CD14-positive monocyte (primary cell): ENCODE measurements at regions not wholly inside any gene's neighbourhood (a gene's known extent, or its start where the extent isn't known, plus 50 kb on each side); places are given as distances from the start of the nearest gene placed in this dataset.

Experiments
- DNase-seq, 3 donors: peaks; one replicate each; pipeline ENCODE4 v3.0.0-alpha.2; 2011 to 2022
- H2AFZ ChIP-seq: 2 replicates; pipeline ENCODE4 v1.6.0; 2012; ENCODE audit warnings: mild to moderate bottlenecking, low read depth, low read length, inconsistent platforms; ENCODE audit not compliant: insufficient read depth, poor library complexity, severe bottlenecking
- H3K27ac ChIP-seq, 2 donors: 1 replicate in 1 of 2; 2 replicates in 1 of 2; pipeline ENCODE4 v1.5.1; 2012 to 2013; ENCODE audit warnings: low read length in 2 of 2, control low read depth in 1 of 2, inconsistent platforms in 1 of 2, low read depth in 1 of 2, mild to moderate bottlenecking in 1 of 2
- H3K27me3 ChIP-seq, 2 donors: one replicate each; pipeline versions ENCODE4 v1.6.0 to v1.6.1; 2011 to 2013; ENCODE audit warnings: low read length in 2 of 2; ENCODE audit not compliant: control insufficient read depth in 2 of 2, insufficient read depth in 2 of 2
- H3K36me3 ChIP-seq, 2 donors: replicated peaks in 1 of 2; 1 replicate in 1 of 2; 2 replicates in 1 of 2; pipeline versions ENCODE4 v1.5.1 to v1.6.1; 2012 to 2013; ENCODE audit warnings: low read length in 2 of 2, control low read depth in 1 of 2, inconsistent platforms in 1 of 2, mild to moderate bottlenecking in 1 of 2; ENCODE audit not compliant: insufficient read depth in 2 of 2, control insufficient read depth in 1 of 2
- H3K4me1 ChIP-seq, 2 donors: 1 replicate in 1 of 2; 2 replicates in 1 of 2; pipeline versions ENCODE4 v1.5.1 to v1.6.1; 2012 to 2013; ENCODE audit warnings: low read length in 2 of 2, control low read depth in 1 of 2, inconsistent platforms in 1 of 2, mild to moderate bottlenecking in 1 of 2, moderate library complexity in 1 of 2; ENCODE audit not compliant: insufficient read depth in 2 of 2, control insufficient read depth in 1 of 2
- H3K4me2 ChIP-seq: replicated peaks from 2 replicates; pipeline ENCODE3; 2012; ENCODE audit warnings: low read length, moderate library complexity, mild to moderate bottlenecking; ENCODE audit not compliant: poor library complexity, severe bottlenecking; ENCODE audit errors: extremely low read depth
- H3K4me3 ChIP-seq, 3 experiments: fragments of 200-600 bp in 1 of 3; sonication (generic) in 1 of 3; replicated peaks in 1 of 3; 1 replicate in 2 of 3; 2 replicates in 1 of 3; pipeline ENCODE4 v1.5.1; 2011 to 2013; ENCODE audit warnings: low read length in 3 of 3, mild to moderate bottlenecking in 3 of 3, control low read depth in 2 of 3, low read depth in 2 of 3, inconsistent platforms in 1 of 3, moderate library complexity in 1 of 3
- H3K79me2 ChIP-seq: 2 replicates; pipeline ENCODE4 v1.6.0; 2012; ENCODE audit warnings: mild to moderate bottlenecking, control low read depth, inconsistent platforms, low read length, moderate library complexity; ENCODE audit not compliant: insufficient read depth
- H3K9ac ChIP-seq: 2 replicates; pipeline ENCODE4 v1.6.0; 2017; ENCODE audit warnings: low read length, mild to moderate bottlenecking; ENCODE audit not compliant: insufficient read depth, poor library complexity, severe bottlenecking
- H3K9me3 ChIP-seq, 2 donors: replicated peaks in 1 of 2; 1 replicate in 1 of 2; 2 replicates in 1 of 2; pipeline versions ENCODE4 v1.5.1 to v1.6.1; 2012 to 2013; ENCODE audit warnings: low read length in 2 of 2, control low read depth in 1 of 2; ENCODE audit not compliant: control insufficient read depth in 1 of 2, insufficient read depth in 1 of 2
- H4K20me1 ChIP-seq: 2 replicates; pipeline ENCODE4 v1.6.0; 2012; ENCODE audit warnings: mild to moderate bottlenecking, low read length, control low read depth, moderate library complexity; ENCODE audit not compliant: insufficient read depth
- H3K27ac Mint-ChIP-seq, 7 donors: one replicate each; pipeline ENCODE4 v1.8.0; 2020; ENCODE audit warnings: mild to moderate bottlenecking in 7 of 7, mixed read lengths in 7 of 7, moderate library complexity in 6 of 7, inconsistent platforms in 2 of 7
- H3K27me3 Mint-ChIP-seq, 3 donors: one replicate each; pipeline ENCODE4 v1.8.0; 2021 to 2022; ENCODE audit warnings: low read depth in 3 of 3, mild to moderate bottlenecking in 3 of 3, mixed read lengths in 3 of 3, moderate library complexity in 3 of 3, inconsistent platforms in 1 of 3
- H3K36me3 Mint-ChIP-seq, 2 donors: one replicate each; pipeline ENCODE4 v1.8.0; 2020; ENCODE audit warnings: mixed read lengths in 2 of 2, inconsistent platforms in 1 of 2, mild to moderate bottlenecking in 1 of 2
- H3K4me1 Mint-ChIP-seq: one replicate; pipeline ENCODE4 v1.8.0; 2020; ENCODE audit warnings: mild to moderate bottlenecking, mixed read lengths
- H3K4me3 Mint-ChIP-seq, 2 donors: one replicate each; pipeline ENCODE4 v1.8.0; 2020; ENCODE audit warnings: mild to moderate bottlenecking in 2 of 2, mixed read lengths in 2 of 2, moderate library complexity in 1 of 2
- H3K9me3 Mint-ChIP-seq, 7 donors: one replicate each; pipeline ENCODE4 v1.8.0; 2020 to 2022; ENCODE audit warnings: mixed read lengths in 7 of 7, mild to moderate bottlenecking in 6 of 7, moderate library complexity in 6 of 7, inconsistent platforms in 2 of 7
- WGBS: methylation state at CpG from one replicate; pipeline ENCODE4 v1.1.5; 2013; ENCODE audit warnings: missing lambda C conversion rate; ENCODE audit not compliant: insufficient coverage; 5-methylcytosine and 5-hydroxymethylcytosine counted together
- intact Hi-C, 2 donors: fragments of 100-400 bp; cut with micrococcal nuclease; formaldehyde crosslinking; loops; one replicate each; pipeline versions ENCODE4 v1.15.0 to v1.15.1; 2023
- TF ChIP-seq, protein P1 (sequence below): fragments of 200-600 bp; IDR thresholded peaks from one replicate; pipeline ENCODE4 v1.8.0; 2022; ENCODE audit warnings: antibody characterized with exemption, mild to moderate bottlenecking

DNA sequence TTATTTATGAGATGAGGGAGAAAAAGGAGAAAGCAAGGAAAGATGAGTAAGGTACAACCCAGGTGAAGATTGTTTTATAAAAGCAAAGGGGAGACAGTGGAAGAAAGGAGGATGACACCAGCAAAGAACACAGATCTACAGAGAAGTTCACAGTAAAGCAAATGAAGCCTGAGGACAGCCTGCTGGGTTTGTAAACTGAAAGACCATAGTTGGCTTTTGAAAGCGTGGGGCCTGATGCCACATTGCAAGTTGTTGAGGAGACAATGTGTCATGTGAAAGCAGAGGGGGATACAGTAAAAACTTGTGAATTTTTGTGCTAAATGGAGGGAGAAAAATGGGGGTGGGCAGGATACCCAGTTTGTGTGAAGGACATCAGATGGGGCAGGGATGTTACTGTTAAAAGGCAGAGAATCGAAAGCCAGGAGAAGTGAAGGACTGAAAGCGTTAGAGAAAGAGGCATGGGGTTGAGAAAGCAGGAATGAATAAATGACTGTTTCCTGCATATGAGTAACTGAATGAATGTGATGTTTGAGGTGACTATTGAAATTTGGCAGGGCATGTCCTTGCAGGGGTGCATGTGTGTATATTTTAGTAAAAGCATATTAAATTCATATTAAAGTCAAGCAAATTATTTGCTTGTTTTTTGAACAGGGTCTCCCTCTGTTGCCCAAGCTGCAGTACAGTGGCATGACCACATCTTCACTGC is 69.6 kb downstream of the SPRY1 start:
- Mint-ChIP-seq H3K27me3 (peaks cover 0 to 4% (median 3%) of the 10 kb centered on the region in 3 donors), H3K4me1 (no peaks in the 10 kb centered on the region)
- intact Hi-C loops: no loop called here

DNA sequence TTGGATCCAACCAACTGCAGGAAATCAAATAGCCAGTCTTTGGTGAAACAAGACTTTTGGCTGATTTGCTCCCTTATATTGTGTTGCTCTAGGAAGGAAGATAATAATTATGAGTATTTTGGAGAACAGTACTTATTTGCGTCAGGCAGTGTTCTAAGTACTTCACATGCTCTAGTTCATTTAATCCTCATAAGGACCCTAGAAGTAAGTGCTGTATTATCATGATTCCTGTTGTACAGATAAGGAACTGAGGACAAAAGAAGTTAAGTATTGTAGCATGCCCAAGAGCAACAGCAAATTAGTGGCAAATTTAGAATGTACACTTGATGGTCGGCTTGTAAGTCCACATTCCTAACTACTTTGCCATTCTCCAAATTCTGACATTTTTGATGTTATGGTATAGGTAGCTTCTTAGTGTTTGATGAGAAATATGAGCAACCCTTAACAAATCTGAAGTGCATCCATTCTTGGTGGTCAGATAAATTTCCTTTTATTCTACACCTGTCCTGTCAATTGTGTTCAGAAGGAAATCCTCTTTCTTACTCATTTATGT is 72.0 kb downstream of the SPRY1 start:
- H3K4me1 Mint-ChIP-seq: peaks cover 16% of the 10 kb centered on the region
- peaks cover 0 to 7% (median 3%) of the 10 kb centered on the region in 3 donors for H3K27me3 Mint-ChIP-seq
- no peak overlapping the region for H3K4me2 ChIP-seq
- no peak overlapping the region for H3K9ac ChIP-seq
- no peaks in the 10 kb centered on the region for H3K9me3 ChIP-seq
- no peak overlapping the region for H3K4me3 Mint-ChIP-seq
- no peak overlapping the region for H2AFZ ChIP-seq
- no peaks in the 10 kb centered on the region for H3K36me3 ChIP-seq
- no peaks in the 10 kb centered on the region for H3K36me3 Mint-ChIP-seq
- no CpG with 5 or more reads among the region's 2 CpGs for WGBS
- H3K27ac ChIP-seq: no peak overlapping the region
- no peaks in the 10 kb centered on the region for H3K9me3 Mint-ChIP-seq
- no peaks in the 10 kb centered on the region for H3K79me2 ChIP-seq
- no peak overlapping the region for H3K4me3 ChIP-seq
- intact Hi-C loops: no loop called here
- TF ChIP-seq, protein P1, sequence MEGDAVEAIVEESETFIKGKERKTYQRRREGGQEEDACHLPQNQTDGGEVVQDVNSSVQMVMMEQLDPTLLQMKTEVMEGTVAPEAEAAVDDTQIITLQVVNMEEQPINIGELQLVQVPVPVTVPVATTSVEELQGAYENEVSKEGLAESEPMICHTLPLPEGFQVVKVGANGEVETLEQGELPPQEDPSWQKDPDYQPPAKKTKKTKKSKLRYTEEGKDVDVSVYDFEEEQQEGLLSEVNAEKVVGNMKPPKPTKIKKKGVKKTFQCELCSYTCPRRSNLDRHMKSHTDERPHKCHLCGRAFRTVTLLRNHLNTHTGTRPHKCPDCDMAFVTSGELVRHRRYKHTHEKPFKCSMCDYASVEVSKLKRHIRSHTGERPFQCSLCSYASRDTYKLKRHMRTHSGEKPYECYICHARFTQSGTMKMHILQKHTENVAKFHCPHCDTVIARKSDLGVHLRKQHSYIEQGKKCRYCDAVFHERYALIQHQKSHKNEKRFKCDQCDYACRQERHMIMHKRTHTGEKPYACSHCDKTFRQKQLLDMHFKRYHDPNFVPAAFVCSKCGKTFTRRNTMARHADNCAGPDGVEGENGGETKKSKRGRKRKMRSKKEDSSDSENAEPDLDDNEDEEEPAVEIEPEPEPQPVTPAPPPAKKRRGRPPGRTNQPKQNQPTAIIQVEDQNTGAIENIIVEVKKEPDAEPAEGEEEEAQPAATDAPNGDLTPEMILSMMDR: no peak
- no peak overlapping the region for H3K27ac Mint-ChIP-seq
- H4K20me1 ChIP-seq: no peaks in the 10 kb centered on the region
- H3K27me3 ChIP-seq: no peaks in the 10 kb centered on the region
- no peak for DNase-seq
- peaks cover 0 to 7% of the 10 kb centered on the region in 2 donors for H3K4me1 ChIP-seq

More for the DNA sequence above, 69.6 kb downstream of the SPRY1 start:
- 68% methylated on average over 3 of the region's 3 CpGs for WGBS
- Histone ChIP-seq H3K36me3 (no peaks in the 10 kb centered on the region), H3K9ac (no peak overlapping the region), H3K79me2 (no peaks in the 10 kb centered on the region), H3K27me3 (no peaks in the 10 kb centered on the region), H4K20me1 (no peaks in the 10 kb centered on the region), H3K27ac (no peak overlapping the region), H3K4me1 (no peaks in the 10 kb centered on the region), H3K4me2 (no peak overlapping the region), H3K4me3 (no peak overlapping the region), H3K9me3 (no peaks in the 10 kb centered on the region), H2AFZ (no peak overlapping the region)
- TF ChIP-seq, protein P1: no peak
- H3K36me3 Mint-ChIP-seq: no peaks in the 10 kb centered on the region
- peak overlapping the region in 2 of 7 donors; percentile 24 to 27 for H3K27ac Mint-ChIP-seq
- H3K9me3 Mint-ChIP-seq: no peaks in the 10 kb centered on the region
- no peak overlapping the region for H3K4me3 Mint-ChIP-seq
- no peak for DNase-seq
